D721Med (cell line): ENCODE measurements at regions not wholly inside any gene's neighbourhood (a gene's known extent, or its start where the extent isn't known, plus 50 kb on each side); places are given as distances from the start of the nearest gene placed in this dataset.

ENCODE experiments used
- DNase-seq: peaks from one replicate; pipeline ENCODE4 v3.0.0; 2011; ENCODE audit warnings: low spot score; ENCODE audit not compliant: insufficient read length
- FAIRE-seq: peaks from 2 replicates; lab custom pipeline; 2011; peaks lifted over from hg19 to GRCh38; lab: Jason Lieb, UNC
- CTCF ChIP-seq: IDR thresholded peaks from 2 replicates; pipeline ENCODE4 v1.5.1; 2012; ENCODE audit warnings: mild to moderate bottlenecking, control low read depth; ENCODE audit not compliant: insufficient read depth; ENCODE audit errors: missing control alignments

- DNase-seq (no peak), FAIRE-seq (no peak)
- no peak for TF ChIP-seq CTCF
These were observed 192.6 kb upstream of the MBNL1 start for GRCh38 chr3:152076148-152076547.

GRCh38 chr3:152079980-152080379 lies 188.7 kb upstream of the MBNL1 start:
- TF ChIP-seq CTCF, result no peak
- DNase-seq (no peak), FAIRE-seq (no peak)

- no peak for TF ChIP-seq CTCF
- no peak for DNase-seq
- FAIRE-seq, result no peak
These were observed 185.6 kb upstream of the MBNL1 start for GRCh38 chr3:152083135-152083534.

- FAIRE-seq (no peak), DNase-seq (no peak)
- TF ChIP-seq CTCF, result no peak
These were observed 184.1 kb upstream of the MBNL1 start for GRCh38 chr3:152084441-152085158.

GRCh38 chr3:152087153-152087552 lies 181.6 kb upstream of the MBNL1 start:
- FAIRE-seq, result no peak
- DNase-seq, result no peak
- no peak for TF ChIP-seq CTCF

- DNase-seq (no peak), FAIRE-seq (no peak)
- no peak for TF ChIP-seq CTCF
These were observed 179.2 kb upstream of the MBNL1 start for GRCh38 chr3:152089528-152089927.

GRCh38 chr3:152091725-152092124 lies 177.0 kb upstream of the MBNL1 start:
- FAIRE-seq (no peak), DNase-seq (no peak)
- TF ChIP-seq CTCF, result no peak
